ENCODE measurements at regions not wholly inside any gene's neighbourhood (a gene's known extent, or its start where the extent isn't known, plus 50 kb on each side); places are given as distances from the start of the nearest gene placed in this dataset.

DNA sequence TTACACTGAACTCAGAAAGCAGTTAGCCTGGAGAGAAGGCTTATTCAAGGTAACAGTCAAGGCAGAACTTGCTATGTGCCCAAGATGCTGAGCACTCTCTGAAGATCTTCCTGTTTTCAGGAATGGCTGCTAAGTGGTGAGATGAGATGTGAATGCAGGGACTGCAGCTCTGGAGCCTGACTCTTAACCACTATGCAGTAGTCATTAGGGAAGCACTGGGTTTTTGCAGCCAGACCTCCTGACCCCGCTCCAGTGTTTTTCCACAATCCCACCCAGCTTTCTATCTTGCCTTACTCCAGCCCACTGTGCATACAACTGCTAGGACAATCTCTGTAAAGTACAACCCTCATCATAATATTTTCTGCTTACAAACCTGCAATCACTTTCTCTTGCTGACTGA is 95.2 kb upstream of the LNX1 start:
- no peaks in the 10 kb centered on the region for H3K4me1 ChIP-seq (ENCODE audit: insufficient read depth)

GRCh38 chr4:53684136-53685130 is 93.1 kb upstream of the LNX1 start:
- WGBS (ENCODE audit: low lambda C conversion rate, missing lambda C conversion rate) = 54% methylated on average over 6 of the region's 6 CpGs
- no peaks in the 10 kb centered on the region for H3K4me1 ChIP-seq (ENCODE audit: insufficient read depth)
- H3K27me3 ChIP-seq = no peaks in the 10 kb centered on the region
- H3K27ac ChIP-seq = peak overlapping the region; percentile 66
- H3K9me3 ChIP-seq (ENCODE audit: low read depth) = no peaks in the 10 kb centered on the region
- H2AFZ ChIP-seq = no peak overlapping the region
- no peak overlapping the region for H3K4me3 ChIP-seq
- H3K36me3 ChIP-seq (replicated peaks; ENCODE audit: insufficient read depth, low read depth) = no peaks in the 10 kb centered on the region
- no peaks in the 10 kb centered on the region for H3K79me2 ChIP-seq
- H3K9me2 ChIP-seq (replicated peaks; ENCODE audit: insufficient read depth) = no peaks in the 10 kb centered on the region
- H3K4me2 ChIP-seq = no peak overlapping the region
- H4K20me1 ChIP-seq (ENCODE audit: insufficient read depth, poor library complexity, severe bottlenecking) = no peaks in the 10 kb centered on the region
- no peak for DNase-seq (ENCODE audit: low spot score)
- TF ChIP-seq EZH2phosphoT487 (IDR thresholded peaks at IDR 0.05; ENCODE audit: low read depth, severe bottlenecking, unreplicated experiment) = no peak
- TF ChIP-seq CTCF (IDR thresholded peaks at IDR 0.05; ENCODE audit: poor library complexity) = no peak
- no peak for TF ChIP-seq EZH2 (IDR thresholded peaks at IDR 0.05; ENCODE audit: borderline replicate concordance)

More for the DNA sequence above, 95.2 kb upstream of the LNX1 start:
- H3K4me2 ChIP-seq = no peak overlapping the region
- no peaks in the 10 kb centered on the region for H4K20me1 ChIP-seq (ENCODE audit: insufficient read depth, poor library complexity, severe bottlenecking)
- no peak overlapping the region for H3K27ac ChIP-seq
- no peak overlapping the region for H3K4me3 ChIP-seq
- H3K27me3 ChIP-seq = no peaks in the 10 kb centered on the region
- no peak for TF ChIP-seq EZH2phosphoT487 (IDR thresholded peaks at IDR 0.05; ENCODE audit: low read depth, severe bottlenecking, unreplicated experiment)
- TF ChIP-seq EZH2 (IDR thresholded peaks at IDR 0.05; ENCODE audit: borderline replicate concordance) = no peak
- no peak for TF ChIP-seq CTCF (IDR thresholded peaks at IDR 0.05; ENCODE audit: poor library complexity)
- no peak overlapping the region for H2AFZ ChIP-seq
- no peaks in the 10 kb centered on the region for H3K9me2 ChIP-seq (replicated peaks; ENCODE audit: insufficient read depth)
- no peaks in the 10 kb centered on the region for H3K9me3 ChIP-seq (ENCODE audit: low read depth)
- DNase-seq (ENCODE audit: low spot score) = no peak
- no peaks in the 10 kb centered on the region for H3K79me2 ChIP-seq
- no peaks in the 10 kb centered on the region for H3K36me3 ChIP-seq (replicated peaks; ENCODE audit: insufficient read depth, low read depth)
- WGBS (ENCODE audit: low lambda C conversion rate, missing lambda C conversion rate) = 70% methylated on average over 1 of the region's 1 CpG

- Histone ChIP-seq H4K20me1 (ENCODE audit: insufficient read depth, poor library complexity, severe bottlenecking) (no peaks in the 10 kb centered on the region), H3K36me3 (replicated peaks; ENCODE audit: insufficient read depth, low read depth) (no peaks in the 10 kb centered on the region), H3K4me3 (no peak overlapping the region), H3K27ac (no peak overlapping the region), H3K4me1 (ENCODE audit: insufficient read depth) (no peaks in the 10 kb centered on the region), H3K4me2 (no peak overlapping the region), H3K27me3 (no peaks in the 10 kb centered on the region), H3K9me3 (ENCODE audit: low read depth) (no peaks in the 10 kb centered on the region), H3K9me2 (replicated peaks; ENCODE audit: insufficient read depth) (no peaks in the 10 kb centered on the region), H3K79me2 (no peaks in the 10 kb centered on the region), H2AFZ (no peak overlapping the region)
- no peak for TF ChIP-seq CTCF (IDR thresholded peaks at IDR 0.05; ENCODE audit: poor library complexity)
- TF ChIP-seq EZH2phosphoT487 (IDR thresholded peaks at IDR 0.05; ENCODE audit: low read depth, severe bottlenecking, unreplicated experiment) = no peak
- TF ChIP-seq EZH2 (IDR thresholded peaks at IDR 0.05; ENCODE audit: borderline replicate concordance) = no peak
- WGBS (ENCODE audit: low lambda C conversion rate, missing lambda C conversion rate) = 75% methylated on average over 2 of the region's 2 CpGs
- no peak for DNase-seq (ENCODE audit: low spot score)
Observed at GRCh38 chr4:53682908-53683307, 91.6 kb upstream of the LNX1 start.

Measured in hepatocyte (in vitro differentiated cells).